ENCODE measurements at regions not wholly inside any gene's neighbourhood (a gene's known extent, or its start where the extent isn't known, plus 50 kb on each side); places are given as distances from the start of the nearest gene placed in this dataset.

DNA sequence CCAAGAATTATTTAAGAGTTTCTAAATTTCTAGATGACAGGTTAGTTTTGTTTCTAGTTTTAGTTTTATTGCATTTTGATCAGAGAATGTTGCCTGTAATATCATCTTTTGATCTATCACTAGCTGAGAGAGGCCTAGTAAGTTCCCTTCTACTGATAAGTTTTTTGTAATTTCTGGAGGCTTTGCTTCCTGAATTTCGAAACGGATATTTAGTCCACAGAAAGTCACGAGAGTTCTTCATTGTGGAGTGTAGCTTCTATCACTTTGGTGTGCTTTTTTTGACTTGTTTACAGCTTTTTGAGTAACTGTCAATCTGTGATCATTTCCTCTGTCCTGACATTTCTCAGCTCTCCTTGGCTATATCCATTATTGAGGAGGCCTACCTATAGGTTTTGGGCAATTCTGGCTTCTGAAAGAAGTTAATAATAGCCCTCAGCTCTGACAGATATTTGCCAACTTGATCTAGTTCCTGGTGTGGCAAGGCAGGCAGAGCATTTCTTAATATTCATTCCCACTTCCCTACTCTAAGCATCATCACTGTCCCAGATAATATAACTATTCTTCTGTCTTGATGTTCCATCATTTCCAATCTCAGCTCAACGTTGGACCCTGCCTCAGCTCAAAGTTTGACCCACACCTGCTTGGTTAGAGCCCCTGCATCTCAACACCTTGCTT lies 171.3 kb downstream of the BLID start:
- intact Hi-C loops (cut with DNase I, micrococcal nuclease) = no loop called here
- Histone ChIP-seq H3K9me3 (no peaks in the 10 kb centered on the region), H3K36me3 (ENCODE audit: low read depth) (no peaks in the 10 kb centered on the region), H3K4me3 (no peak overlapping the region), H3K4me1 (ENCODE audit: low read depth) (no peaks in the 10 kb centered on the region)
- TF ChIP-seq, protein P1, sequence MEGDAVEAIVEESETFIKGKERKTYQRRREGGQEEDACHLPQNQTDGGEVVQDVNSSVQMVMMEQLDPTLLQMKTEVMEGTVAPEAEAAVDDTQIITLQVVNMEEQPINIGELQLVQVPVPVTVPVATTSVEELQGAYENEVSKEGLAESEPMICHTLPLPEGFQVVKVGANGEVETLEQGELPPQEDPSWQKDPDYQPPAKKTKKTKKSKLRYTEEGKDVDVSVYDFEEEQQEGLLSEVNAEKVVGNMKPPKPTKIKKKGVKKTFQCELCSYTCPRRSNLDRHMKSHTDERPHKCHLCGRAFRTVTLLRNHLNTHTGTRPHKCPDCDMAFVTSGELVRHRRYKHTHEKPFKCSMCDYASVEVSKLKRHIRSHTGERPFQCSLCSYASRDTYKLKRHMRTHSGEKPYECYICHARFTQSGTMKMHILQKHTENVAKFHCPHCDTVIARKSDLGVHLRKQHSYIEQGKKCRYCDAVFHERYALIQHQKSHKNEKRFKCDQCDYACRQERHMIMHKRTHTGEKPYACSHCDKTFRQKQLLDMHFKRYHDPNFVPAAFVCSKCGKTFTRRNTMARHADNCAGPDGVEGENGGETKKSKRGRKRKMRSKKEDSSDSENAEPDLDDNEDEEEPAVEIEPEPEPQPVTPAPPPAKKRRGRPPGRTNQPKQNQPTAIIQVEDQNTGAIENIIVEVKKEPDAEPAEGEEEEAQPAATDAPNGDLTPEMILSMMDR (IDR thresholded peaks at IDR 0.05) = no peak
- DNase-seq (no peak), ATAC-seq (no peak)

DNA sequence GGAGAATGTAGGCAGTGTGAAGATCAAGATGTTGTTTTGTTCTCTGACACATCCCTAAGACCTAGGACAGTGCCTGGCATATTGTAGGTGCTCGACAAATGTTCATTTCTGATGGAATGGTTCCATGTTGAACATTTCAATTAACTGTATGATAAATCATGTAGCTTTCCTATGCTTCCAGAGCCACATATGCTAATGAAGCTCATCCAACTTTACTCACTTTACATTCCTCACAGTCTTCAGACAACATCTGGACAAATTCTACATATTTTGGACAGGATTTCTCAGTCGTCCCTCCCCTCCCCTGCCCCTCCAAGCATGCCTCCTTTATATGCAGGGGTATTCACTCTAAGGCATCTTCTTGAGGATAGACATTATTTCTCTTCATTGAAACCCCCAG lies 177.9 kb downstream of the BLID start:
- Histone ChIP-seq H3K9me3 (no peaks in the 10 kb centered on the region), H3K36me3 (ENCODE audit: low read depth) (no peaks in the 10 kb centered on the region), H3K4me3 (no peak overlapping the region), H3K4me1 (ENCODE audit: low read depth) (no peaks in the 10 kb centered on the region)
- DNase-seq = no peak
- intact Hi-C loops (cut with DNase I, micrococcal nuclease) = no loop called here
- TF ChIP-seq, protein P1 (IDR thresholded peaks at IDR 0.05) = no peak
- no peak for ATAC-seq

DNA sequence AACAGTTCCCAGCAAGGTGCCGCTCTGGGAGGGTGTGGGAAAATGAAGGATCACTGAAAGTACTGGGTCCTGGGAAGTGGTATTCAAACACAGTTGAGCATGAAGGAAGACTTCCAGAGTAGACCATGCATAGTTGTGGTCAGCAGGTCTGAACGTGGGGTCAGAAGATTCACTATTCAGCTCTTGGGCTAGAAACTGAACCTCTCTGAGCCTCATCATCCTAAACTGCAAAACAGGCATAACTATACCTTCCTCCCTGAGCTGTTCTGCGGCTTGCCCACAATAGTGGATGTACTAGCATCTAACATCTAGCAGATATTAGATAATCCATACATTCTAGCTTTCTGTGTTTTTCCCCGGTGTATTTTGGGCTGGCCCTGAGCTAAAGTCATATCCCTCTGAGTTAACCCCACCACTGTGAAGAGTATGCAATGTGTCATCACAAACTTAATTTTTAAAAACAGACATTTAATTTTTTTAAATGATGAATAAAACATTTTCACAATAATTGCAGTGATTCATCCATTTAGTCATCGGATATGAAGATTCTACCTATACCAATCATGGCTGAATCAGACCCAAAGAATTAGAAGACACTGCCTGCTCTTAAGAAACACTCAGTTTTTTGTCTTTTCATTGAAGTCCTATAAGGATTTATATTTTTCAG lies 179.1 kb downstream of the BLID start:
- Histone ChIP-seq H3K9me3 (no peaks in the 10 kb centered on the region), H3K36me3 (ENCODE audit: low read depth) (no peaks in the 10 kb centered on the region), H3K4me1 (ENCODE audit: low read depth) (no peaks in the 10 kb centered on the region), H3K4me3 (no peak overlapping the region)
- TF ChIP-seq, protein P1 (IDR thresholded peaks at IDR 0.05) = no peak
- DNase-seq = no peak
- intact Hi-C loops (cut with DNase I, micrococcal nuclease) = no loop called here
- no peak for ATAC-seq

DNA sequence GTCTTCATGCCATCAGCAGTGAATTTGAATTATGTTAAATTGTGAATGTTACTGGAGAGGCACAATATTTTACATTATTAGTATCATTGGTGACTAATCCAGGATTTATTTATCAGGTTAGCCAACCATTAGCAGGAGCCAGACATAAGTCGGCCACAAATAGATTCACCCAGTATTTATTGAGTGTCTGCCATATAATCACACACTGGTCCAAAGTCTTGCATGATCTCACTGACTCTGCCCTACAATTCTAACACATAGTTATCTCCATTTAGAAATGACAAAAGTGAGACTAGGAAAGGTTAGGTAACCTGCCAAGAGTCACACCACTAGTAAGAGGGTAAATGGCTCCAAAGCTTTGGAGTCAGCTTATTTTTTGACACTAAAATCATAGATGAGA lies 179.6 kb downstream of the BLID start:
- Histone ChIP-seq H3K4me3 (no peak overlapping the region), H3K9me3 (no peaks in the 10 kb centered on the region), H3K4me1 (ENCODE audit: low read depth) (no peaks in the 10 kb centered on the region), H3K36me3 (ENCODE audit: low read depth) (no peaks in the 10 kb centered on the region)
- TF ChIP-seq, protein P1 (IDR thresholded peaks at IDR 0.05) = no peak
- no peak for DNase-seq
- ATAC-seq = no peak
- intact Hi-C loops (cut with DNase I, micrococcal nuclease) = no loop called here

DNA sequence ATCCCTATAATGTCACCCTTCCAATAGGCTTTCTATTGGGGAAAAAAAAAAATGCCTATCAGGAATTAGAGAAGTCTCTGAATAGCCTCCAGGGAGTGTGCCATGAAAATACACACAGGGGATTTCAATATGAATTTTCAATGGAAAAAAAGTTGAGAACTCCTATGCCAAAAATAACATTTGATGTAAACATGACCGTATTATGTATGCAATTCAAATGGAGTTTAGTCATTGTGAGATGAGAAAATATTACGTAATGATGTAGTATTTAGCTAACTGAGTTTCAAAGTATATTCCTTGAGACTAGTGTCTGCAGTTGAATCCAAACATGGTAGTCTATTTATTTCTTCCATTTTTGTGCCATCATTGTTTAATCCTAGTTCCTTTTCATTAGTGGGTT lies 182.3 kb downstream of the BLID start:
- Histone ChIP-seq H3K9me3 (no peaks in the 10 kb centered on the region), H3K4me1 (ENCODE audit: low read depth) (no peaks in the 10 kb centered on the region), H3K4me3 (no peak overlapping the region), H3K36me3 (ENCODE audit: low read depth) (no peaks in the 10 kb centered on the region)
- DNase-seq = no peak
- intact Hi-C loops (cut with DNase I, micrococcal nuclease) = no loop called here
- TF ChIP-seq, protein P1 (IDR thresholded peaks at IDR 0.05) = no peak
- no peak for ATAC-seq

Data from mucosa of descending colon (tissue), 3 donors.